Fibroblast of lung (primary cell): ENCODE measurements at regions not wholly inside any gene's neighbourhood (a gene's known extent, or its start where the extent isn't known, plus 50 kb on each side); places are given as distances from the start of the nearest gene placed in this dataset.

Source experiments
- DNase-seq, 2 donors: peaks; one replicate each; pipeline versions ENCODE4 v3.0.0 to v3.0.0-alpha.2; 2010; ENCODE audit warnings: low read depth in 2 of 2
- H2AFZ ChIP-seq: 2 replicates; pipeline ENCODE4 v1.5.1; 2012; ENCODE audit warnings: low read length, control low read depth, inconsistent platforms
- H3K27ac ChIP-seq: 2 replicates; pipeline ENCODE4 v1.5.1; 2011; ENCODE audit warnings: low read length, control low read depth; ENCODE audit not compliant: insufficient read depth
- H3K27me3 ChIP-seq: 2 replicates; pipeline ENCODE4 v1.5.1; 2011; ENCODE audit warnings: mild to moderate bottlenecking, low read length; ENCODE audit not compliant: control insufficient read depth, insufficient read depth
- H3K36me3 ChIP-seq: 2 replicates; pipeline ENCODE4 v1.5.1; 2011; ENCODE audit warnings: low read length; ENCODE audit not compliant: control insufficient read depth, insufficient read depth
- H3K4me1 ChIP-seq: 2 replicates; pipeline ENCODE4 v1.5.1; 2011; ENCODE audit warnings: low read length; ENCODE audit not compliant: control insufficient read depth, insufficient read depth; ENCODE audit errors: extremely low read depth
- H3K4me2 ChIP-seq: 2 replicates; pipeline ENCODE4 v1.5.1; 2011; ENCODE audit warnings: low read length, control low read depth; ENCODE audit not compliant: insufficient read depth; ENCODE audit errors: extremely low read depth
- H3K4me3 ChIP-seq, 4 experiments: fragments of 200-600 bp in 1 of 4; sonication (generic) in 1 of 4; replicated peaks in 1 of 4; 2 replicates each; pipeline ENCODE4 v1.5.1; 2011 to 2016; ENCODE audit warnings: low read length in 4 of 4, low read depth in 3 of 4, mild to moderate bottlenecking in 3 of 4, control low read depth in 2 of 4, inconsistent platforms in 1 of 4, mixed read lengths in 1 of 4; ENCODE audit not compliant: insufficient read depth in 1 of 4; ENCODE audit errors: control extremely low read depth in 1 of 4
- H3K79me2 ChIP-seq: 2 replicates; pipeline ENCODE4 v1.5.1; 2012; ENCODE audit warnings: mild to moderate bottlenecking, low read length, inconsistent platforms; ENCODE audit not compliant: control insufficient read depth, insufficient read depth
- H3K9ac ChIP-seq: 2 replicates; pipeline ENCODE4 v1.5.1; 2011; ENCODE audit warnings: mild to moderate bottlenecking, low read length, control low read depth; ENCODE audit not compliant: insufficient read depth
- H3K9me3 ChIP-seq: 2 replicates; pipeline ENCODE4 v1.5.1; 2012; ENCODE audit warnings: low read depth, low read length; ENCODE audit not compliant: control insufficient read depth, insufficient read depth
- H4K20me1 ChIP-seq: 2 replicates; pipeline ENCODE4 v1.5.1; 2011; ENCODE audit warnings: low read length; ENCODE audit not compliant: control insufficient read depth, insufficient read depth; ENCODE audit errors: extremely low read depth
- CTCF ChIP-seq, 2 donors: IDR thresholded peaks in 1 of 2; conservative IDR thresholded peaks in 1 of 2; 1 replicate in 1 of 2; 2 replicates in 1 of 2; pipeline ENCODE4 v1.5.1; 2011 to 2012; ENCODE audit warnings: low read length in 2 of 2, control low read depth in 1 of 2, inconsistent platforms in 1 of 2, low read depth in 1 of 2, mild to moderate bottlenecking in 1 of 2
- EZH2 ChIP-seq: IDR thresholded peaks from 2 replicates; pipeline ENCODE4 v1.5.1; 2012; ENCODE audit warnings: low read length, control low read depth, mild to moderate bottlenecking; ENCODE audit errors: missing control alignments

GRCh38 chr12:125434936-125435443 is 369.8 kb downstream of the AACS start:
- Histone ChIP-seq H3K9me3 (no peaks in the 10 kb centered on the region), H3K9ac (no peak overlapping the region), H4K20me1 (no peaks in the 10 kb centered on the region), H3K36me3 (no peaks in the 10 kb centered on the region), H3K4me2 (no peak overlapping the region), H3K4me3 (no peak overlapping the region), H3K4me1 (no peaks in the 10 kb centered on the region), H2AFZ (no peak overlapping the region), H3K79me2 (no peaks in the 10 kb centered on the region), H3K27ac (no peak overlapping the region), H3K27me3 (no peaks in the 10 kb centered on the region)
- DNase-seq = no peak
- TF ChIP-seq CTCF (conservative IDR thresholded peaks at IDR 0.05 in 1 of 2, IDR thresholded peaks at IDR 0.05 in 1 of 2; ENCODE audit: low read depth in 1 of 2, low read length in 2 of 2) (no peak), EZH2 (no peak)

- no peak overlapping the region for H3K4me2 ChIP-seq
- DNase-seq = no peak
- no peaks in the 10 kb centered on the region for H4K20me1 ChIP-seq
- H3K9me3 ChIP-seq = no peaks in the 10 kb centered on the region
- H3K36me3 ChIP-seq = no peaks in the 10 kb centered on the region
- no peaks in the 10 kb centered on the region for H3K4me1 ChIP-seq
- no peaks in the 10 kb centered on the region for H3K79me2 ChIP-seq
- H2AFZ ChIP-seq = no peak overlapping the region
- no peak overlapping the region for H3K27ac ChIP-seq
- H3K4me3 ChIP-seq = no peak overlapping the region
- H3K9ac ChIP-seq = no peak overlapping the region
- H3K27me3 ChIP-seq = no peaks in the 10 kb centered on the region
- TF ChIP-seq CTCF (conservative IDR thresholded peaks at IDR 0.05 in 1 of 2, IDR thresholded peaks at IDR 0.05 in 1 of 2; ENCODE audit: low read depth in 1 of 2, low read length in 2 of 2) = no peak
- no peak for TF ChIP-seq EZH2
Measured at GRCh38 chr12:125435871-125436270, 370.6 kb downstream of the AACS start.

- Histone ChIP-seq H3K4me1 (no peaks in the 10 kb centered on the region), H3K79me2 (no peaks in the 10 kb centered on the region), H3K27me3 (no peaks in the 10 kb centered on the region), H3K36me3 (no peaks in the 10 kb centered on the region), H3K27ac (no peak overlapping the region), H4K20me1 (no peaks in the 10 kb centered on the region), H3K4me2 (no peak overlapping the region), H3K4me3 (no peak overlapping the region), H3K9me3 (no peaks in the 10 kb centered on the region), H2AFZ (no peak overlapping the region), H3K9ac (no peak overlapping the region)
- TF ChIP-seq EZH2 (no peak), CTCF (conservative IDR thresholded peaks at IDR 0.05 in 1 of 2, IDR thresholded peaks at IDR 0.05 in 1 of 2; ENCODE audit: low read depth in 1 of 2, low read length in 2 of 2) (no peak)
- no peak for DNase-seq
Measured at GRCh38 chr12:125436686-125437085, 371.5 kb downstream of the AACS start.
